HAP-1 (cell line): ENCODE measurements at regions not wholly inside any gene's neighbourhood (a gene's known extent, or its start where the extent isn't known, plus 50 kb on each side); places are given as distances from the start of the nearest gene placed in this dataset.

Experiments used
- DNase-seq, 2 experiments: peaks; one replicate each; pipeline ENCODE4 v3.0.0-alpha.2; 2016 to 2020; ENCODE audit warnings: low spot score in 2 of 2
- H3K27me3 ChIP-seq: fragments of 250-450 bp; sonication (Bioruptor Pico); 2 replicates; pipeline ENCODE4 v1.5.1; 2020; ENCODE audit warnings: low read depth, mild to moderate bottlenecking, moderate library complexity
- H3K36me3 ChIP-seq: fragments of 250-450 bp; sonication (Bioruptor Pico); replicated peaks from 2 replicates; pipeline ENCODE4 v1.5.1; 2020; ENCODE audit warnings: mild to moderate bottlenecking
- H3K4me1 ChIP-seq: fragments of 250-450 bp; sonication (Bioruptor Pico); 2 replicates; pipeline ENCODE4 v1.5.1; 2020; ENCODE audit warnings: mild to moderate bottlenecking
- H3K4me3 ChIP-seq: fragments of 250-450 bp; sonication (Bioruptor Pico); 2 replicates; pipeline ENCODE4 v1.5.1; 2020; ENCODE audit warnings: mild to moderate bottlenecking, moderate library complexity
- H3K9me3 ChIP-seq: fragments of 250-450 bp; sonication (Bioruptor Pico); 2 replicates; pipeline ENCODE4 v1.5.1; 2020; ENCODE audit warnings: mild to moderate bottlenecking, moderate library complexity
- in situ Hi-C: fragments of 300-500 bp; cut with MboI; formaldehyde crosslinking; loops from 3 replicates; pipeline ENCODE4 v1.14.3; 2020; ENCODE audit warnings: low sequenced_read_pairs, inconsistent platforms, mixed read lengths

DNA sequence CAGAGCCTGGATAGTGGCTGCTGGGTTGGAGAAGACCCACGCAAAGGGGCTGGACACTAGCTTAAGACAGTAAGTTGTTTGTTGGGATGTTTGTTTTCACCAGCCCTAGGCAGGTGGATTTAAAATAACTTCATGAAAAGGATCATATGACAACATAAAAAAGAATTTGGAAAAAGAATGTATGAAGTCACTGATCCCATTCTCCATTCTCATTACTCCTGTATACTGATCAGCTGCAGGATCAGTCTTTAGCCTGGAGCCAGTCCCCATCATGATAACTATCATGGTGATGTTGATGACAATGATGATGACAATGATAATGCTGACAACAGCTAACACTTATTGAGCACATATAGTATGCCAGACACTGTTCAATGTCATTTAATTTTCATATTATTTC, 92.1 kb upstream of the IFNE start:
- Histone ChIP-seq H3K9me3 (no peaks in the 10 kb centered on the region), H3K4me1 (no peaks in the 10 kb centered on the region), H3K4me3 (no peak overlapping the region), H3K36me3 (no peaks in the 10 kb centered on the region), H3K27me3 (peaks cover 25% of the 10 kb centered on the region)
- in situ Hi-C loops, result no loop called here
- no peak for DNase-seq

DNA sequence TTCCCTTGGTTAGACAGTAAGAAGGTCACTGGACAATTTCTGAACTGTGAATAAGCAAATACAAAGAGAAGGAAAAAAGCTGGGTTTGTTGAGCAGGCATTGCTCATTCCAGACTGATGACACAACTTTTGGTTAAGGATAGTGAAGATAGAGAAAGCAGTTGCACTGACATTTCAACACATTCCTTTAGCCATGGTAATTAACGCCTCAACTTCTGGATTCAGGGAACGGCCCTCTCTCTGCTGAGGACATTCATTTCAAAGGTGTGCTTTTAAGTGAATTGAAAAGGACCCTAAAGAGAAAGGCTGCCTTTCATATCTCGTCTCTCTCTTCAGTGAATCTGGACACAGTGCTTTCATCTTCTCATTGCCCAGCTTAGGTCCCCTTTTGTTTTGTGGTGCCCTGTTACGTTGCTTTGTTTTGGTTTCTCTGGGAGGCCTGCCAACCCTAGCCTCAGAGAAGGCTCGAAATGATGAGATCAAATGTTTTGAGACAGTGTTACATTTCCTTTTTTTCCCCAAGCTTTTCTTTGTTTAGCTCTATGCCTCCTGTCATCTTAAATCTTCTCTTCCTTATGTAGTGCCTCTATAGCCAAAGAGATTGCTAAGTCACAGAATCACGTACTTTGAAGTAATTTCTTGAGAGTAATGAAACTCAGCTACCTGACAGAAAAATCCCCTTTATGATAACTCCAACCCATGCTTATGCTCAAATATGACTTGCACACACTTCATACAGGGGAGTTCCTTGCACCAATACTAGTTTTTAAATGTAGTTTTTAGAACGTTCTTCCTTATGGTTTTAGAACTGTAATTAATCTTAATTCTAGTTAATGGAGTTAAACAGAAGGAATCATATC, 94.4 kb upstream of the IFNE start:
- no peaks in the 10 kb centered on the region for H3K36me3 ChIP-seq
- DNase-seq, result no peak
- H3K27me3 ChIP-seq, result peaks cover 29% of the 10 kb centered on the region
- H3K4me1 ChIP-seq, result no peaks in the 10 kb centered on the region
- H3K4me3 ChIP-seq, result no peak overlapping the region
- in situ Hi-C loops, result no loop called here
- H3K9me3 ChIP-seq, result no peaks in the 10 kb centered on the region

DNA sequence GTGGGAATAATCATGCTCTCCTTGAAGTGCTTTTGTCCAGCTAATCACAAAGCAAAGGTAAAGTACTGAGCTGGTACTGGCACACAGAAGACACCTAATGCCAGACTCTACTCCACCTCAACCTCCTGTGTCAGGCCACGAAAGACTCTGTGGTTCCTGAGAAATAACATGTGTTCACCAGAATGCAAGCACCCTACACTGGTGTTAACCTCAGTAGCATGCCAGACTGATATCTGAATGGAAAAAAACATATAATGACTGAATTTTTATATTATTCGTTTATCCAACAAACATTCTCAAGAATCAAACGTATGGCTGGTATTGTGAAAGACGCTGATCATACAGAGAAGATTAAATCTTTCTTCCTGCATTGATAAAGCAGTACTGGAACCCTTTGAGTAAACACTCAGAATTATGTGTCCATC, 97.1 kb upstream of the IFNE start:
- no peak overlapping the region for H3K4me3 ChIP-seq
- H3K36me3 ChIP-seq, result no peaks in the 10 kb centered on the region
- H3K27me3 ChIP-seq, result peaks cover 25% of the 10 kb centered on the region
- H3K4me1 ChIP-seq, result no peaks in the 10 kb centered on the region
- DNase-seq, result no peak
- in situ Hi-C loops, result no loop called here
- no peaks in the 10 kb centered on the region for H3K9me3 ChIP-seq

GRCh38 chr9:21579743-21580142, 97.6 kb upstream of the IFNE start:
- in situ Hi-C loops, result no loop called here
- Histone ChIP-seq H3K4me3 (no peak overlapping the region), H3K27me3 (peaks cover 23% of the 10 kb centered on the region), H3K36me3 (no peaks in the 10 kb centered on the region), H3K9me3 (no peaks in the 10 kb centered on the region), H3K4me1 (no peaks in the 10 kb centered on the region)
- no peak for DNase-seq

DNA sequence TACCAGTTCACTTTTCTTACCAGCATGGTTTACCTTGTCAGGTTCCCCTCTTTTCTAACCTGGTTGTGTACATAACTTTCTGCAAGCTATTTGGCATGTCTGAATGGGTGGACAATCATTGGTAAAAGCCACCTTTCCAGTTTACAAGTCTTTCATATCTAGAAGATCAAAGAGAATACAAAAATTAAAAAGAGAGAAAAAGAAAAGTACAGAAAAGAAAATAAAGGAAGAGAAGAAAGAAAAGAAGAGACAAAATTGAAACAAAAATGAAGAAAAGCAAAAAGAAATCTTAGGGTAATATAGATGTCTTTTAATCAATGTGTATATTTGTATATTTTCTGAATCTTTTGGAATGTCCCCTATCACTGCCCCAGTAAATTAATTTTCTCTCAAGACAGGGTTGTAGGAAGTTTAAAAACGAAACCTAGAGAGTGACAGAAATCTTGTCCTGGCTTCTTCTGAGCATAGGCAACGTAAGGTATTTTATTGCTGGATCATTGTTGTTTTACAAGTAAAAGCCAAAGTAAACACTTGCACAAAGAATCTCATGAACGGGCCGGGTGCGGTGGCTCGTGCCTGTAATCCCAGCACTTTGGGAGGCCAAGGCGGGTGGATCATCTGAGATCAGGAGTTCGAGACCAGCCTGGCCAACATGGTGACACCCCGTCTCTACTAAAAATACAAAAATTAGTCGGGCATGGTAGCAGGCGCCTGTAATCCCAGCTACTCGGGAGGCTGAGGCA, 98.7 kb upstream of the IFNE start:
- Histone ChIP-seq H3K9me3 (no peaks in the 10 kb centered on the region), H3K36me3 (no peaks in the 10 kb centered on the region), H3K4me3 (no peak overlapping the region), H3K27me3 (peaks cover 23% of the 10 kb centered on the region), H3K4me1 (no peaks in the 10 kb centered on the region)
- DNase-seq, result no peak
- in situ Hi-C loops, result no loop called here

DNA sequence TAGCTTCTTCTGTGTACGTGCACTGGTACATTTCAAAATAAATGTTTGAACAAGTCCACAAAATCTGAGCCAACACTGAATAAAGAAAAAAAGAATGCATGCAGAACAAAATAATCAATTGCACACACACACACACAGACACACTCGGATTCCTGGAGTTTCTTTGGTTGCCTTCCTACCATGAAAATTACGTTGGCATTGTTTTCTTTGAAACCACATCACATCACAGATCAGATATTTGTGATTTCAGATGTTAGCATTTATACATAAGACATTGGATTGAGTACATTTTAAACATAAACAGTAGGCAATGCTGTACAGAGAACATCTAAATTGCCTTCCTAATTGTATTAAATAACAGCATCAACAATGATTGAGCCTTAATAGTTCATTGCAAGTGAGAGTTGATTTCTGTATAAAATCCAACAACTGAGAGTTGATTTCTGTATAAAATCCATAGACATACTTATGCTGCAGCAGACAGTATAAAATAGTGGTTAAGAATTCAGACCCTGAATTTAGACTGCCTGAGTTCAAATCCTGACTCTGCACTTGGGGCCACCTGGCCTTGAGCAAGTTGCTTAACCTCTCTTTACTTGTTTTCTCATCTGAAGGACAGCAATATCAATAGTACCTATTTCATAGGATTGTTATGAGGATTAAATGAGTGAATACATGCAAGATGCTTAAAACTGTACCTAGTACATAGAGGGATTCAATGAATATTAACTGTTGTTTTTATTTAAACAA, 101.7 kb upstream of the IFNE start:
- Histone ChIP-seq H3K4me1 (no peaks in the 10 kb centered on the region), H3K9me3 (no peaks in the 10 kb centered on the region), H3K4me3 (no peak overlapping the region), H3K27me3 (peaks cover 19% of the 10 kb centered on the region), H3K36me3 (no peaks in the 10 kb centered on the region)
- in situ Hi-C loops, result no loop called here
- no peak for DNase-seq

GRCh38 chr9:21584890-21585289, 102.8 kb upstream of the IFNE start:
- H3K27me3 ChIP-seq, result peaks cover 13% of the 10 kb centered on the region
- H3K36me3 ChIP-seq, result no peaks in the 10 kb centered on the region
- no peak for DNase-seq
- H3K4me1 ChIP-seq, result no peaks in the 10 kb centered on the region
- no peak overlapping the region for H3K4me3 ChIP-seq
- in situ Hi-C loops, result no loop called here
- H3K9me3 ChIP-seq, result no peaks in the 10 kb centered on the region

DNA sequence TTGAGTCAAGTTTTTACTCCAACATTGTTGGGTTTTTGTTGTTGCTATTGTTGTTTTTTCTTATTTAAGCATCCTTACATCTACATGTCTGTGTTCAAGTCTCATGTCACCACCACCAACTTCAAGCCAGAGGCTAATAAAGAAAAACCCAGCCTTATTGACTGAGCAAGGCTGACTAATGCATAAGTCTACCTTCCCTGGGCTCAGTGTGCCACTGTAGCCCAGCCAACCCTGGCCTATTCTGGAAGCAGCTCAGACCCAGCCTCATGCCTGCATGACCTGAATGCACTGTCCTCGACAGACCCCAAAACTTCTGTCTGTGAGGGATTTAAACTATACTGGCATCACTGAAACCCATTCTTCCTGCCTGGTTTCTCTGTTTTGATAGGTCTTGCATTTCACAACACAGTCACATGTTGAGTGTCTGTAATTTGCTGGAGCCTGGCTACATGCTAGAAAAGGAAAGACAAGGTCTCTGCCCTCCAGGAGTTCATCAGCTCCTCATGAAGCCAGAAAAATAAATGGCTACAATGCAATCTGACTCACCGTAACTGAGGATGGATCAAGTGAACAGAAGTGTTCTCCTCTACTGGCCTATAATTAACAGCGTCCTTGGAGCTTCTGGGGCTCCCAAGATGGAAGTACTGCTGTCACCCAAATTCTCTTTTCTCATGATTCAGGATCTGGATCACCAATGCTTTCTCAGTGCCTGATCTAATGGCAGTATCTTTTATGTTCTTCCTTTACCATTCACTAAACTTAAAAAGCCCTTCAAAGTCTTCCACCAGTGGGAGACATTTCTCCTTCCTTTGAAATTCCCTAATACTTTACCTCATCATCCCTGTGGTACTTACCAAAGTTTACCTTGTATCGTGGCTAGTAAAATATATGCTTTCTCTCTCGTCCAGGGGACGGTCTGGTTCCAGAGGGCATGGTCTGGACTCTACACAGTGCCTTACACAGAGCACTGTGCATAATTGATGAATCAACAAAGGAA, 103.9 kb upstream of the IFNE start:
- Histone ChIP-seq H3K9me3 (no peaks in the 10 kb centered on the region), H3K27me3 (peaks cover 6% of the 10 kb centered on the region; the same call in 1 of the 2 replicates), H3K36me3 (no peaks in the 10 kb centered on the region), H3K4me1 (no peaks in the 10 kb centered on the region), H3K4me3 (no peak overlapping the region)
- DNase-seq, result no peak
- in situ Hi-C loops, result no loop called here

GRCh38 chr9:21589344-21590056, 107.4 kb upstream of the IFNE start:
- H3K4me3 ChIP-seq, result no peak overlapping the region
- in situ Hi-C loops, result no loop called here
- H3K27me3 ChIP-seq, result peaks cover 6% of the 10 kb centered on the region; the same call in 1 of the 2 replicates
- no peaks in the 10 kb centered on the region for H3K4me1 ChIP-seq
- no peaks in the 10 kb centered on the region for H3K36me3 ChIP-seq
- H3K9me3 ChIP-seq, result no peaks in the 10 kb centered on the region
- no peak for DNase-seq

DNA sequence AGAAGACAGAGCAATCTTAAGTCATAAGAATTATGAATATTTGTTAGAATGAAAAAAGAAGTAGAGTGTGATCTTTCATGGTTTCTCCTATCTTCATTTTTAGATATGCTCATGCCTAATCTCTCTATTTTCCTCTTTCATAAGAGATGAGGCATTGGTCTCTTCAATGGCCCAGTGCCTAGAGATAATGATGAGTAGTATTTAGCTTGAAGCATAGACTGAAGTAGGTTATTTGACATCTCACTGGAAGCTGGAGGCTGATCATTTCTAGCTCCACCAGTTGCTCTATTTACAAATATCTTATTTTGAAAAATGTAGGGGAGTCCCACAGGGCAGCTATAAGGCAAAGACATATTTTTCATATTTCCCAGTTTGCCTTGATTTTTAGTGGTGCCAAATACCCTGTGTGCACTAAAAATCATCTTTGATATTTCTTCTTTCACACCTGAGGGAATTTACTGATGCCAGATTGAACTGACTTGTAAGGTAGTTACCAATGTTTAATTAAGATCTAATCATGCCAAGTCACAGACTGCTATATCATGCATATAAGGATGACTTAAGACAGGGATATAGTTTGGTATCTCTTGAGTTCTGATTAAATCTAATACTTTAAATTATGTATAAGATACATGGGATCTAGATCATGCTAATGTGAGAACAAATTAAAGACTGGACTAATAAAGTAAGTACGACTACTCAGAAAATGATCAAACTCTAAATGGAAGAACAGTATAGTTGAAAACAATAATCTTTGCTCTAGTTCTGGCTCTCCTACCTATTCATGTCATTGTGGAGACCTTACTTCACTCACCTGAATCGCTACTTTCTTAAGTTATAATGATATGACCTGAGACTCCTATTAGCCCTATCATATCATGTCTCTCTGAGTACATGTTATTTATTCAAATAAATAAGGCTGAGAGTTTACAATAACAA, 108.2 kb upstream of the IFNE start:
- H3K27me3 ChIP-seq, result peaks cover 6% of the 10 kb centered on the region; the same call in 1 of the 2 replicates
- DNase-seq, result no peak
- no peaks in the 10 kb centered on the region for H3K36me3 ChIP-seq
- in situ Hi-C loops, result no loop called here
- no peaks in the 10 kb centered on the region for H3K4me1 ChIP-seq
- H3K4me3 ChIP-seq, result no peak overlapping the region
- no peaks in the 10 kb centered on the region for H3K9me3 ChIP-seq

GRCh38 chr9:21591221-21592062, 109.3 kb upstream of the IFNE start:
- no peaks in the 10 kb centered on the region for H3K4me1 ChIP-seq
- H3K9me3 ChIP-seq, result no peaks in the 10 kb centered on the region
- in situ Hi-C loops, result no loop called here
- peaks cover 10% of the 10 kb centered on the region; the same call in 1 of the 2 replicates for H3K27me3 ChIP-seq
- H3K4me3 ChIP-seq, result no peak overlapping the region
- DNase-seq, result no peak
- no peaks in the 10 kb centered on the region for H3K36me3 ChIP-seq
